GM10248 (cell line): ENCODE measurements at regions not wholly inside any gene's neighbourhood (a gene's known extent, or its start where the extent isn't known, plus 50 kb on each side); places are given as distances from the start of the nearest gene placed in this dataset.

ENCODE experiments used
- CTCF ChIA-PET: fragments of 300-600 bp; sonication (Branson Sonifier 250); formaldehyde crosslinking; extraction: SDS; loops from one replicate; lab custom pipeline; 2021; ENCODE audit warnings: antibody characterized with exemption; lab: Yijun Ruan, JAX
- POLR2A ChIA-PET: fragments of 350-650 bp; sonication (Branson Sonifier 250); formaldehyde crosslinking; extraction: SDS; loops from one replicate; lab custom pipeline; 2020; ENCODE audit warnings: antibody characterized with exemption; lab: Yijun Ruan, JAX
- DNase-seq: peaks from one replicate; pipeline ENCODE4 v3.0.0; 2012; ENCODE audit errors: extremely low spot score
- TF ChIP-seq, protein P1 (sequence below): IDR thresholded peaks from 2 replicates; pipeline ENCODE4 v1.5.1; 2012; ENCODE audit warnings: mild to moderate bottlenecking, low read depth; ENCODE audit errors: extremely low read depth, missing control alignments, control extremely low read depth

DNA sequence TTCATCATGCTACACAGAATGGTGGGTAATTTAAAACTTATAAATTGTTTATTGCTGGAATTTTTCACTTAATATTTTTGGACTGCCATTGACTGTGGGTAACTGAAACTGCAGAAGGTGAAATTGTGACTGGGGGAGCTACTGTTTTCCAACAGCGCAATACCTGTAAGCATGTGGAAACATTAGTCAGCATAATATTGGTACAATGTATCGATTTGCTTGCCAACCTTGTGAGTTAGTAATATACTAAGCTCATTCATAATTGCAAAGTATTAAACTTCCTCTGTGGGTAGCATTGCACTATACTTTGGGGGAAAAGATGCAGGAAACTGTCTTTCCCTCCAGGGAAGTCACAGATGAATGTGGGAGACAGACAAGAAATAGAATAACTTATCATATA is 766.5 kb downstream of the HDGFL1 start:
- ChIA-PET POLR2A (no interaction called here), CTCF (no interaction called here)
- TF ChIP-seq, protein P1, sequence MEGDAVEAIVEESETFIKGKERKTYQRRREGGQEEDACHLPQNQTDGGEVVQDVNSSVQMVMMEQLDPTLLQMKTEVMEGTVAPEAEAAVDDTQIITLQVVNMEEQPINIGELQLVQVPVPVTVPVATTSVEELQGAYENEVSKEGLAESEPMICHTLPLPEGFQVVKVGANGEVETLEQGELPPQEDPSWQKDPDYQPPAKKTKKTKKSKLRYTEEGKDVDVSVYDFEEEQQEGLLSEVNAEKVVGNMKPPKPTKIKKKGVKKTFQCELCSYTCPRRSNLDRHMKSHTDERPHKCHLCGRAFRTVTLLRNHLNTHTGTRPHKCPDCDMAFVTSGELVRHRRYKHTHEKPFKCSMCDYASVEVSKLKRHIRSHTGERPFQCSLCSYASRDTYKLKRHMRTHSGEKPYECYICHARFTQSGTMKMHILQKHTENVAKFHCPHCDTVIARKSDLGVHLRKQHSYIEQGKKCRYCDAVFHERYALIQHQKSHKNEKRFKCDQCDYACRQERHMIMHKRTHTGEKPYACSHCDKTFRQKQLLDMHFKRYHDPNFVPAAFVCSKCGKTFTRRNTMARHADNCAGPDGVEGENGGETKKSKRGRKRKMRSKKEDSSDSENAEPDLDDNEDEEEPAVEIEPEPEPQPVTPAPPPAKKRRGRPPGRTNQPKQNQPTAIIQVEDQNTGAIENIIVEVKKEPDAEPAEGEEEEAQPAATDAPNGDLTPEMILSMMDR = no peak
- DNase-seq = no peak

DNA sequence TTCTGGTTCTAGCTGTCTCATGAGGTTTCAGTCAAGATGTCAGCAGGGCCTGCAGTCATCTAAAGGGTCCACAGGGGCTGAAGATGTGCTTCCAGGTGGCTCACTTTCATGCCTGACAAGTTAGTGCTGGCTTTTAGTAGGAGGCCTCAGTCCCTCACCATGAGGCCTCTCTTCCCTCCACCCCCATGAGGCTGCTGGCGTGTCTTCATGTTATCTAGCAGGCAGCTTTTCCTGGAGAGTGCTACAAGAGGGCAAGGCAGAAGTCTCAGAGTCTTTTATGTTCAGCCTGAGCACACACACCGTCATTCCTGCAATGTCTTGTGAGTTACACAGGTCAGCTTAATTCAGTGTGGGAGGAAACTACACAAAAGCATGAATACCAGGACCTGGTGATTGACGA is 769.9 kb downstream of the HDGFL1 start:
- TF ChIP-seq, protein P1 = no peak
- DNase-seq = no peak
- ChIA-PET CTCF (no interaction called here), POLR2A (no interaction called here)

DNA sequence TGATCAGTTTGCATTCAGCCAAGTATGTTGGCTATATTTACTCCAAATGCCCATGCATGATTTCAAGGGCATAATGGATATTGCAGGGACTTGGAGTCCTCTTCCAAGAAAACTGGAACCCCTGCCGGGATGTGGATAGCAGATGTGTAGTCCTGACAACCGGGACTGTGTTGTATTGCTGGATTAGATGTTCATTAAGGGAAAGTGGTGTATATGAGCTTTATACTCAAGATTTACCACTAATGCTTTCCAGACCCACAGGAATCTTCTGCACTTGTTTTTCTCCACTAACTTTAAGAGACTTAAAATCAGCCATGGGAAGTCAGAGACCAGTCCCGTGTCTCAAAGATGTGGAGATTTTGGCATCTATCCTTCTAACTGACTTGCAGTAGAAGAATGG is 770.9 kb downstream of the HDGFL1 start:
- POLR2A ChIA-PET = no interaction called here
- TF ChIP-seq, protein P1 = no peak
- no peak for DNase-seq
- CTCF ChIA-PET = no interaction called here

DNA sequence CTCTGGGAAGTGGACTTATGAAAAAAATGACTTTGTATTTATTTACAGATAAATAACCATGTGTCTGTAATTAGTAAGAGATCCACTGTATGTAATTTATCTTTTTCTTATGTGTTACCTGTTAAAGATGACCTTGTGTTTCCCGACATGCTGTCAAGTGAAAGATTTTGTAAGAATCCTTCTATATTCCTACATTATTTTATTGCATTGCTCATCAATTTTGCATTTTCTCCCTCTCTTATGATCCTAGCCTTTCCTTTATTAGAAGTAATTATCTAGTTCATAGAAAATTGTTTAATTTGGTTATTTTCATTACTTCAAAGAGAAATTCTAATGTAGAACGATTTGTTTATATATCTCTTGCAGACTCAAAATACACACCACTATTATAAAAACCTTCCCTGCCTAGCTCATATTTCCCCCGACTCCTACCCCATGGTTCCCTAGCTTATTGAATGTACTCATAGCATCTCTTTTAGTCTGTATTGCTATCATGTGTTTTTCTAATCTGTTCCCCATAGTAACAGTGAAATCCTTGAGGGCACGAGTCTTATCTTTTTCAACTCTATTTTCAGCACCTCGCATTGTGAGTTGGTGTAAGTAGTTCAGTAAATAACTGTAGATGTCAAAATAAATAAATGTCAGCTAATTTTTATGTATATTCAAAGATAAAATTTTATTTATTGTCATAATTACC is 774.4 kb downstream of the HDGFL1 start:
- TF ChIP-seq, protein P1 = no peak
- POLR2A ChIA-PET = no interaction called here
- no peak for DNase-seq
- CTCF ChIA-PET = no interaction called here

GRCh38 chr6:23348185-23348584 is 777.8 kb upstream of the NRSN1 start:
- DNase-seq = no peak
- CTCF ChIA-PET = no interaction called here
- POLR2A ChIA-PET = no interaction called here
- TF ChIP-seq, protein P1 = no peak

- POLR2A ChIA-PET = no interaction called here
- CTCF ChIA-PET = no interaction called here
Measured at GRCh38 chr6:23349521-23350147, 776.4 kb upstream of the NRSN1 start.

More at GRCh38 chr6:23349521-23350147, 776.4 kb upstream of the NRSN1 start:
- DNase-seq = no peak
- TF ChIP-seq, protein P1 = no peak
